Ascending aorta (tissue), 2 donors: ENCODE measurements at regions not wholly inside any gene's neighbourhood (a gene's known extent, or its start where the extent isn't known, plus 50 kb on each side); places are given as distances from the start of the nearest gene placed in this dataset.

Source experiments
- DNase-seq, 2 donors: peaks; one replicate each; pipeline ENCODE4 v3.0.0-alpha.2; 2019; ENCODE audit warnings: low spot score in 2 of 2
- H3K27ac ChIP-seq, 2 donors: fragments of 200-600 bp; sonication (generic); one replicate each; pipeline ENCODE4 v1.5.1; 2016 to 2017; ENCODE audit warnings: mild to moderate bottlenecking in 1 of 2
- H3K27me3 ChIP-seq: fragments of 200-600 bp; sonication (generic); one replicate; pipeline ENCODE4 v1.5.1; 2017
- H3K36me3 ChIP-seq, 2 donors: fragments of 200-600 bp; sonication (generic); one replicate each; pipeline ENCODE4 v1.5.1; 2016
- H3K4me1 ChIP-seq, 2 donors: fragments of 200-600 bp; sonication (generic); one replicate each; pipeline ENCODE4 v1.5.1; 2016 to 2017; ENCODE audit warnings: mild to moderate bottlenecking in 1 of 2
- H3K4me3 ChIP-seq, 2 donors: fragments of 200-600 bp; sonication (generic); one replicate each; pipeline ENCODE4 v1.5.1; 2016 to 2017; ENCODE audit warnings: mild to moderate bottlenecking in 1 of 2
- H3K9me3 ChIP-seq, 2 donors: fragments of 200-600 bp; sonication (generic); one replicate each; pipeline ENCODE4 v1.5.1; 2016
- CTCF ChIP-seq, 3 experiments: fragments of 200-600 bp in 2 of 3; fragments of 450-650 bp in 1 of 3; sonication (generic) in 2 of 3; IDR thresholded peaks; one replicate each; pipeline ENCODE4 v1.5.1; 2016 to 2019; ENCODE audit warnings: antibody characterized with exemption in 3 of 3, mild to moderate bottlenecking in 1 of 3, moderate library complexity in 1 of 3
- intact Hi-C: fragments of 100-400 bp; cut with DNase I; formaldehyde crosslinking; loops from one replicate; pipeline ENCODE4 v1.15.1; 2023

- no peak for TF ChIP-seq CTCF (IDR thresholded peaks at IDR 0.05)
- no peaks in the 10 kb centered on the region for H3K4me1 ChIP-seq
- no peaks in the 10 kb centered on the region for H3K36me3 ChIP-seq
- H3K27ac ChIP-seq = no peak overlapping the region
- intact Hi-C loops = no loop called here
- no peak for DNase-seq
- H3K9me3 ChIP-seq = no peaks in the 10 kb centered on the region
- H3K4me3 ChIP-seq = no peak overlapping the region
- no peaks in the 10 kb centered on the region for H3K27me3 ChIP-seq
These were observed 229.1 kb downstream of the IRX2 start for GRCh38 chr5:2522372-2522771.

GRCh38 chr5:2519153-2519552 is 232.3 kb downstream of the IRX2 start:
- no peak overlapping the region for H3K27ac ChIP-seq
- no peaks in the 10 kb centered on the region for H3K4me1 ChIP-seq
- no peaks in the 10 kb centered on the region for H3K9me3 ChIP-seq
- H3K4me3 ChIP-seq = no peak overlapping the region
- no peak for DNase-seq
- intact Hi-C loops = no loop called here
- TF ChIP-seq CTCF (IDR thresholded peaks at IDR 0.05) = no peak
- no peaks in the 10 kb centered on the region for H3K27me3 ChIP-seq
- no peaks in the 10 kb centered on the region for H3K36me3 ChIP-seq

GRCh38 chr5:2517451-2517850 is 234.0 kb downstream of the IRX2 start:
- no peak overlapping the region for H3K4me3 ChIP-seq
- no peak for DNase-seq
- H3K27me3 ChIP-seq = no peaks in the 10 kb centered on the region
- H3K9me3 ChIP-seq = no peaks in the 10 kb centered on the region
- intact Hi-C loops = no loop called here
- H3K27ac ChIP-seq = no peak overlapping the region
- TF ChIP-seq CTCF (IDR thresholded peaks at IDR 0.05) = no peak
- no peaks in the 10 kb centered on the region for H3K36me3 ChIP-seq
- no peaks in the 10 kb centered on the region for H3K4me1 ChIP-seq

GRCh38 chr5:2515180-2515764 is 236.2 kb downstream of the IRX2 start:
- intact Hi-C loops = no loop called here

GRCh38 chr5:2514484-2514883 is 237.0 kb downstream of the IRX2 start:
- no peaks in the 10 kb centered on the region for H3K36me3 ChIP-seq
- intact Hi-C loops = no loop called here
- no peak overlapping the region for H3K27ac ChIP-seq
- H3K27me3 ChIP-seq = no peaks in the 10 kb centered on the region
- no peaks in the 10 kb centered on the region for H3K9me3 ChIP-seq
- H3K4me3 ChIP-seq = no peak overlapping the region
- DNase-seq = peak in 1 of 2 donors; percentile 27
- no peaks in the 10 kb centered on the region for H3K4me1 ChIP-seq
- no peak for TF ChIP-seq CTCF (IDR thresholded peaks at IDR 0.05)

More at GRCh38 chr5:2515180-2515764, 236.2 kb downstream of the IRX2 start:
- Histone ChIP-seq H3K4me3 (no peak overlapping the region), H3K4me1 (no peaks in the 10 kb centered on the region), H3K9me3 (no peaks in the 10 kb centered on the region), H3K36me3 (no peaks in the 10 kb centered on the region), H3K27ac (no peak overlapping the region), H3K27me3 (no peaks in the 10 kb centered on the region)
- no peak for DNase-seq
- no peak for TF ChIP-seq CTCF (IDR thresholded peaks at IDR 0.05)

GRCh38 chr5:2511706-2512105 is 239.8 kb downstream of the IRX2 start:
- Histone ChIP-seq H3K9me3 (no peaks in the 10 kb centered on the region), H3K27ac (no peak overlapping the region), H3K36me3 (no peaks in the 10 kb centered on the region), H3K4me1 (no peaks in the 10 kb centered on the region), H3K4me3 (no peak overlapping the region), H3K27me3 (no peaks in the 10 kb centered on the region)
- intact Hi-C loops = no loop called here
- DNase-seq = no peak
- TF ChIP-seq CTCF (IDR thresholded peaks at IDR 0.05) = no peak
